ENCODE measurements at regions not wholly inside any gene's neighbourhood (a gene's known extent, or its start where the extent isn't known, plus 50 kb on each side); places are given as distances from the start of the nearest gene placed in this dataset.

GRCh38 chrX:9352694-9353411 lies 112.0 kb upstream of the TBL1X start:
- TF ChIP-seq, protein P1, sequence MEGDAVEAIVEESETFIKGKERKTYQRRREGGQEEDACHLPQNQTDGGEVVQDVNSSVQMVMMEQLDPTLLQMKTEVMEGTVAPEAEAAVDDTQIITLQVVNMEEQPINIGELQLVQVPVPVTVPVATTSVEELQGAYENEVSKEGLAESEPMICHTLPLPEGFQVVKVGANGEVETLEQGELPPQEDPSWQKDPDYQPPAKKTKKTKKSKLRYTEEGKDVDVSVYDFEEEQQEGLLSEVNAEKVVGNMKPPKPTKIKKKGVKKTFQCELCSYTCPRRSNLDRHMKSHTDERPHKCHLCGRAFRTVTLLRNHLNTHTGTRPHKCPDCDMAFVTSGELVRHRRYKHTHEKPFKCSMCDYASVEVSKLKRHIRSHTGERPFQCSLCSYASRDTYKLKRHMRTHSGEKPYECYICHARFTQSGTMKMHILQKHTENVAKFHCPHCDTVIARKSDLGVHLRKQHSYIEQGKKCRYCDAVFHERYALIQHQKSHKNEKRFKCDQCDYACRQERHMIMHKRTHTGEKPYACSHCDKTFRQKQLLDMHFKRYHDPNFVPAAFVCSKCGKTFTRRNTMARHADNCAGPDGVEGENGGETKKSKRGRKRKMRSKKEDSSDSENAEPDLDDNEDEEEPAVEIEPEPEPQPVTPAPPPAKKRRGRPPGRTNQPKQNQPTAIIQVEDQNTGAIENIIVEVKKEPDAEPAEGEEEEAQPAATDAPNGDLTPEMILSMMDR (IDR thresholded peaks at IDR 0.05; ENCODE audit: insufficient read depth, low read length, poor library complexity, severe bottlenecking), result no peak
- TF ChIP-seq EZH2phosphoT487 (conservative IDR thresholded peaks at IDR 0.05; ENCODE audit: low read length), result no peak

All from SU-DHL-6 (cell line).